GM12801 (cell line): ENCODE measurements at regions not wholly inside any gene's neighbourhood (a gene's known extent, or its start where the extent isn't known, plus 50 kb on each side); places are given as distances from the start of the nearest gene placed in this dataset.

Source experiments
- CTCF ChIP-seq: IDR thresholded peaks from one replicate; pipeline ENCODE4 v1.5.1; 2011; ENCODE audit warnings: control low read depth; ENCODE audit not compliant: insufficient read length; ENCODE audit errors: extremely low read depth

GRCh38 chr20:53813636-53814035, 220.0 kb upstream of the ZNF217 start:
- no peak for TF ChIP-seq CTCF

DNA sequence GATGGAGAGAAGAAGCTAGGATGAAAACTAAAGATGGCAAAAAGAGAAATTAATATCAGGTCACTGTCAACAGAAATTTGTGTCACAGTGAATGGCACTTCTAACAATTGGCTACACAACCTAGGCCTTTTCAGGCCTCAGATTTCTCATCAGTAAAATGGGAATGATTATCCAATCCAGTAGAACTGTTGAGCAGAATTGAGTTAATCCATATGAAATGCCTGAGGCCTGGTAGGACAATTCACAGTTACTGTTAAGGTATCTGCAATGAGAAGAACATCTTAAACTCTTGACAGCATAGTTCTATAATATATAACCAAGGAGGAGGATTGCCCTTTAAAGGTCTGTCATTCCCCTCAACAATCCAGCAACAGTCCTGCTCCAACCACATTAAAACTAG, 217.9 kb upstream of the ZNF217 start:
- TF ChIP-seq CTCF, result no peak

- no peak for TF ChIP-seq CTCF
Measured at GRCh38 chr20:53810661-53811355, 217.2 kb upstream of the ZNF217 start.

- TF ChIP-seq CTCF, result no peak
Measured at GRCh38 chr20:53809728-53810365, 216.2 kb upstream of the ZNF217 start.

DNA sequence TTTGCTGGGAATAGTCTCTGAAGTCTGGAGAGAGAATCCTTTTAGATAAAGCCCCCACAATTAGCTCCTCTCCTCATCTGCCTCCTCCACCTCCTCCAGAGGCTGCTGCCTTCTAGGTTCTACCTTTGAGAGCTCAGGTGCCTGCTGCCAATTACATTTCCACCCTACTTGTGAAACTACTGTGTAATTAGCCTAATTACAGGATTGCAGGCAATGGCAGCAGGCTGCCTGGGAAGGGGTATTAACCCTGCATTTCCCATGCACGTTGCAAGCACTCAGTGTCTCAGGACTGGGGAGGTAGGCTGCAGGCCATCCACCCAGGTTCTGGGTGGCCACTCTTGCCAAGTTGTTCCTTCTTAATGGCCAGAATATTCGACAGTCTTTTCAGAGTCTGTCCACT, 215.6 kb upstream of the ZNF217 start:
- no peak for TF ChIP-seq CTCF

- TF ChIP-seq CTCF, result no peak
Measured at GRCh38 chr20:53808733-53809132, 215.1 kb upstream of the ZNF217 start.

DNA sequence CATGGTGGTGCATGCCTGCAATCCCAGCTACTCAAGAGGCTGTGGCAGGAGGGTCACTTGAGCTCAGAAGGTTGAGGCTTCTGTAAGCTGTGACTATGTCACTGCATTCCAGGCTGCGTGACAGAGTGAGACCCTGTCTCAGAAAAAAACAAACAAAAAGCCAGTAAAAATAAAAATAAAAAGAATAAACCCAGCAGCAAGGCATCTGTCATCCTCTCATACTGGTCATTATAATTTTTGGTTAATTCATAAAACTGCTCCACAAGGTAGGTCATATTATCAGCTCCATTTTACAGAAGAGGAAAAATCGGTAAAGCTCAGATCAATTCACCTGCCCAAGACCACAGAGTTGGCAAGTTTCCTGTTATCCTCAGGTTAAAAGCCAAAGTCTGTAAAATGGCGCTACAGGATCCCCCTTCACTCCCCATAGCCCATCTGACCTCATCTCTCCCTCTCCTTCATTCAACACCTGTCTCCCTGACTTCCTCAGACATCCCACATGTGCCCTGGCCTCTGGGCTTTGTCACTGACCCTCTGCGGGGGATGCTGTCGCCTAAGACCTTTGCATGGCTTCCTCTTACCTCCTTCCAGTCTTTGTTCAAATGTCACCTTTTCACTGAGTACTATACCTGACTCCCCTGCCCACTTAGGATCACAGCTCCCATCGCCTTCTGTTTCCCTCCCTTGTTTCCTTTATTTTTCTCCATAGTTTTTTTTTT, 213.2 kb upstream of the ZNF217 start:
- no peak for TF ChIP-seq CTCF
